GM21528 (cell line): ENCODE measurements at regions not wholly inside any gene's neighbourhood (a gene's known extent, or its start where the extent isn't known, plus 50 kb on each side); places are given as distances from the start of the nearest gene placed in this dataset.

Experiments
- ATAC-seq: cut with Tn5 transposase; IDR thresholded peaks from one replicate; pipeline ENCODE4 v1.9.1; 2021; ENCODE audit warnings: mild to moderate bottlenecking, moderate library complexity; ENCODE audit not compliant: unreplicated experiment, low FRiP score

- ATAC-seq = no peak
These were observed 214.4 kb upstream of the BLID start for GRCh38 chr11:122330279-122330965.

GRCh38 chr11:122327528-122327927 is 211.5 kb upstream of the BLID start:
- ATAC-seq = no peak

- ATAC-seq = no peak
These were observed 207.9 kb upstream of the BLID start for GRCh38 chr11:122323754-122324421.

- no peak for ATAC-seq
These were observed 206.3 kb upstream of the BLID start for GRCh38 chr11:122322329-122322728.

- ATAC-seq = no peak
These were observed 204.7 kb upstream of the BLID start for GRCh38 chr11:122320671-122321070.

GRCh38 chr11:122319691-122320620 is 203.9 kb upstream of the BLID start:
- ATAC-seq = no peak

GRCh38 chr11:122319085-122319484 is 203.1 kb upstream of the BLID start:
- no peak for ATAC-seq

- ATAC-seq = no peak
These were observed 201.3 kb upstream of the BLID start for GRCh38 chr11:122317305-122317704.

- no peak for ATAC-seq
These were observed 197.6 kb upstream of the BLID start for GRCh38 chr11:122313581-122313980.

GRCh38 chr11:122311216-122311755 is 195.3 kb upstream of the BLID start:
- ATAC-seq = no peak

- no peak for ATAC-seq
These were observed 194.8 kb upstream of the BLID start for GRCh38 chr11:122310766-122311165.

GRCh38 chr11:122309262-122309925 is 193.4 kb upstream of the BLID start:
- ATAC-seq = no peak

- no peak for ATAC-seq
These were observed 192.2 kb upstream of the BLID start for GRCh38 chr11:122308226-122308625.

GRCh38 chr11:122307476-122308035 is 191.5 kb upstream of the BLID start:
- ATAC-seq = no peak

- no peak for ATAC-seq
These were observed 190.9 kb upstream of the BLID start for GRCh38 chr11:122306831-122307391.

GRCh38 chr11:122305426-122306320 is 189.7 kb upstream of the BLID start:
- no peak for ATAC-seq

GRCh38 chr11:122304973-122305372 is 189.0 kb upstream of the BLID start:
- no peak for ATAC-seq

GRCh38 chr11:122304306-122304705 is 188.3 kb upstream of the BLID start:
- no peak for ATAC-seq

GRCh38 chr11:122294041-122294440 is 178.0 kb upstream of the BLID start:
- ATAC-seq = no peak
